HCT116 (cell line): ENCODE measurements at regions not wholly inside any gene's neighbourhood (a gene's known extent, or its start where the extent isn't known, plus 50 kb on each side); places are given as distances from the start of the nearest gene placed in this dataset.

Source experiments
- ATAC-seq: fragments of 200-7000 bp; cut with Tn5 transposase; 2 replicates; pipeline ENCODE4 v1.9.1; 2020; ENCODE audit warnings: mild to moderate bottlenecking, moderate library complexity
- BruUV-seq: library from RNA; stranded (reverse); fragments of 400-500 nt; replicated peaks from 2 replicates; lab custom pipeline; 2021; lab: Mats Ljungman, UMichigan
- CTCF ChIA-PET: fragments of 300-600 bp; sonication (Branson Sonifier 250); formaldehyde crosslinking; loops from one replicate; lab custom pipeline; 2021; ENCODE audit warnings: antibody characterized with exemption; lab: Charles Lee
- POLR2A ChIA-PET: fragments of 300-600, 350-600 bp; sonication (Branson Sonifier 250); formaldehyde crosslinking; loops from one replicate; lab custom pipeline; 2021; ENCODE audit warnings: antibody characterized with exemption; lab: Charles Lee
- RAD21 ChIA-PET, 2 experiments: fragments of 300-600 bp; sonication (Branson Sonifier 250); formaldehyde crosslinking; loops; one replicate each; lab custom pipeline; 2023; ENCODE audit warnings: low total read pairs in 2 of 2; ENCODE audit not compliant: uncharacterized antibody in 2 of 2, unreplicated experiment in 2 of 2, low non-redundant PET in 1 of 2; lab: Charles Lee
- DNase-seq: peaks from one replicate; pipeline ENCODE4 v3.0.0-alpha.2; 2010; ENCODE audit warnings: low read depth, low spot score
- H2AFZ ChIP-seq: fragments of 200-600 bp; shearing (Covaris generic), sonication (generic); 2 replicates; pipeline ENCODE4 v1.6.1; 2017; ENCODE audit warnings: low read depth, mixed run types, mixed read lengths, antibody characterized with exemption, low read length; ENCODE audit not compliant: poor library complexity, severe bottlenecking
- H3K27ac ChIP-seq: 2 replicates; pipeline ENCODE4 v1.5.1; 2012; ENCODE audit warnings: low read depth, low read length
- H3K27me3 ChIP-seq: fragments of 200-600 bp; sonication (generic); 2 replicates; pipeline ENCODE4 v1.6.1; 2016; ENCODE audit warnings: mixed run types, low read length, mixed read lengths; ENCODE audit not compliant: insufficient read depth
- H3K36me3 ChIP-seq, 2 experiments: fragments of 200-500 bp in 1 of 2; fragments of 200-600 bp in 1 of 2; sonication (Bioruptor generic) in 1 of 2; sonication (generic) in 1 of 2; 2 replicates each; pipeline versions ENCODE4 v1.5.1 to v1.6.1; 2014 to 2016; ENCODE audit warnings: low read length in 2 of 2, inconsistent platforms in 1 of 2, mixed read lengths in 1 of 2, mixed run types in 1 of 2; ENCODE audit not compliant: insufficient read depth in 2 of 2, control insufficient read depth in 1 of 2
- H3K4me1 ChIP-seq, 2 experiments: fragments of 200-600 bp in 1 of 2; sonication (generic) in 1 of 2; 2 replicates each; pipeline versions ENCODE4 v1.5.1 to v1.6.1; 2012 to 2017; ENCODE audit warnings: low read length in 2 of 2, inconsistent platforms in 1 of 2, mild to moderate bottlenecking in 1 of 2, mixed read lengths in 1 of 2, mixed run types in 1 of 2, moderate library complexity in 1 of 2; ENCODE audit not compliant: insufficient read depth in 2 of 2, control insufficient read depth in 1 of 2
- H3K4me2 ChIP-seq: fragments of 200-600 bp; sonication (generic); 2 replicates; pipeline ENCODE4 v1.6.1; 2017; ENCODE audit warnings: mixed run types, low read length, mixed read lengths
- H3K4me3 ChIP-seq, 2 experiments: fragments of 200-600 bp in 1 of 2; sonication (generic) in 1 of 2; replicated peaks in 1 of 2; 2 replicates each; pipeline ENCODE4 v1.5.1; 2011 to 2016; ENCODE audit warnings: low read length in 2 of 2, control low read depth in 1 of 2, low read depth in 1 of 2, mild to moderate bottlenecking in 1 of 2, mixed read lengths in 1 of 2, mixed run types in 1 of 2
- H3K79me2 ChIP-seq: fragments of 200-600 bp; sonication (generic); 2 replicates; pipeline ENCODE4 v1.6.1; 2017; ENCODE audit warnings: mild to moderate bottlenecking, mixed run types, low read length, moderate library complexity, mixed read lengths; ENCODE audit not compliant: insufficient read depth
- H3K9ac ChIP-seq: fragments of 200-600 bp; sonication (generic); 2 replicates; pipeline ENCODE4 v1.6.1; 2016; ENCODE audit warnings: low read length, mixed read lengths
- H3K9me2 ChIP-seq: fragments of 200-600 bp; sonication (generic), shearing (Covaris generic); 2 replicates; pipeline ENCODE4 v1.6.1; 2017; ENCODE audit warnings: mixed run types, mild to moderate bottlenecking, moderate library complexity; ENCODE audit not compliant: insufficient read depth
- H3K9me3 ChIP-seq, 2 experiments: fragments of 200-500 bp in 1 of 2; fragments of 200-600 bp in 1 of 2; sonication (Bioruptor generic) in 1 of 2; sonication (generic) in 1 of 2; 2 replicates each; pipeline ENCODE4 v1.6.1; 2014 to 2017; ENCODE audit warnings: low read length in 2 of 2, mixed read lengths in 2 of 2, inconsistent platforms in 1 of 2, low read depth in 1 of 2, mild to moderate bottlenecking in 1 of 2, mixed run types in 1 of 2, moderate library complexity in 1 of 2; ENCODE audit not compliant: control insufficient read depth in 1 of 2, insufficient read depth in 1 of 2
- H4K20me1 ChIP-seq: fragments of 200-600 bp; sonication (generic), shearing (Covaris generic); 2 replicates; pipeline ENCODE4 v1.6.1; 2017; ENCODE audit warnings: mixed run types, mild to moderate bottlenecking, moderate library complexity; ENCODE audit not compliant: insufficient read depth
- CBX3 ChIP-seq: IDR thresholded peaks from 2 replicates; pipeline ENCODE4 v1.6.1; 2012; ENCODE audit warnings: low read depth
- EGR1 ChIP-seq: IDR thresholded peaks from 2 replicates; pipeline ENCODE4 v1.6.1; 2012; ENCODE audit warnings: low read depth
- ELF1 ChIP-seq: IDR thresholded peaks from 2 replicates; pipeline ENCODE4 v1.6.1; 2012; ENCODE audit warnings: low read depth, borderline replicate concordance
- EZH2 ChIP-seq: fragments of 200-600 bp; sonication (generic); IDR thresholded peaks from 2 replicates; pipeline ENCODE4 v1.6.1; 2017; ENCODE audit warnings: antibody characterized with exemption, mixed run types
- EZH2phosphoT487 ChIP-seq: fragments of 200-600 bp; IDR thresholded peaks from 2 replicates; pipeline ENCODE4 v1.6.1; 2018; ENCODE audit warnings: antibody characterized with exemption, borderline replicate concordance
- FOSL1 ChIP-seq: IDR thresholded peaks from 2 replicates; pipeline ENCODE4 v1.6.1; 2012; ENCODE audit warnings: low read depth
- POLR2AphosphoS5 ChIP-seq: IDR thresholded peaks from 2 replicates; pipeline ENCODE4 v1.6.1; 2011; ENCODE audit warnings: mild to moderate bottlenecking, low read depth, low read length, moderate library complexity
- RAD21 ChIP-seq: IDR thresholded peaks from 2 replicates; pipeline ENCODE4 v1.6.1; 2012; ENCODE audit warnings: low read depth, mild to moderate bottlenecking
- SIN3A ChIP-seq: IDR thresholded peaks from 2 replicates; pipeline ENCODE4 v1.6.1; 2012; ENCODE audit warnings: low read depth
- SP1 ChIP-seq: IDR thresholded peaks from 2 replicates; pipeline ENCODE4 v1.6.1; 2012; ENCODE audit warnings: low read depth
- TCF7L2 ChIP-seq: IDR thresholded peaks from 2 replicates; pipeline ENCODE4 v1.7.0; 2011; ENCODE audit warnings: borderline replicate concordance, inconsistent platforms; ENCODE audit not compliant: insufficient read depth, insufficient read length; ENCODE audit errors: extremely low read depth
- ZFX ChIP-seq: fragments of 450-650 bp; IDR thresholded peaks from 2 replicates; pipeline ENCODE4 v1.6.1; 2017
- ZNF274 ChIP-seq: fragments of 200-500 bp; sonication (Bioruptor generic); IDR thresholded peaks from 2 replicates; pipeline ENCODE4 v1.6.1; 2014; ENCODE audit warnings: mild to moderate bottlenecking, low read depth, low read length, inconsistent platforms
- intact Hi-C: fragments of 100-400 bp; cut with micrococcal nuclease; formaldehyde crosslinking; loops from 2 replicates; pipeline ENCODE4 v1.10.0; 2022
- TF ChIP-seq, protein P1 (sequence below), 3 experiments: fragments of 200-600 bp in 1 of 3; sonication (generic) in 1 of 3; IDR thresholded peaks in 2 of 3; conservative IDR thresholded peaks in 1 of 3; 2 replicates each; pipeline ENCODE4 v1.5.1; 2012 to 2017; ENCODE audit warnings: low read depth in 2 of 3, low read length in 2 of 3, antibody characterized with exemption in 1 of 3, borderline replicate concordance in 1 of 3, control low read depth in 1 of 3, mild to moderate bottlenecking in 1 of 3, mixed read lengths in 1 of 3, mixed run types in 1 of 3, moderate library complexity in 1 of 3; ENCODE audit not compliant: insufficient read depth in 1 of 3
- TF ChIP-seq, protein P2 (sequence below): IDR thresholded peaks from 2 replicates; pipeline ENCODE4 v1.6.1; 2012
- TF ChIP-seq, protein P3 (sequence below): IDR thresholded peaks from 2 replicates; pipeline ENCODE4 v1.6.1; 2012
- TF ChIP-seq, protein P4 (sequence below): IDR thresholded peaks from 2 replicates; pipeline ENCODE4 v1.6.1; 2012; ENCODE audit warnings: low read depth

DNA sequence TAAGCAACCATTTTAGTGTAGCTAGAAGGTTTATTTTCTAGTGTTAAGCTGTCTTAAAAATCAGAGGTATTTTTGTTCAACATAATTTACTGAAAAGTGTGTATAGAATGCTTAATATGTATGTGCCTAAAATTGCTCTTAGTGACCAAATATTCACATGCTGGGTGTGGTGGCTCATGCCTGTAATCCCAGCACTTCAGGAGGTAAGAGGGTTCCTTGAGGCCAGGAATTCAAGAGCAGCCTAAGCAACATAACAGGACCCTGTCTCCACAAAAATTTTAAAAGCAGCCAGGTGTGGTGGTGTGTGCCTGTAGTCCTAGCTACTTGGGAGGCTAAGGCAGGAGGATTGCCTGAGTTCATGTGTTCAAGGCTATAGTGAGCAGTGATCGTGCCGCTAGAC, 120.9 kb upstream of the FRY start:
- BruUV-seq = no TSS peak
- Histone ChIP-seq H3K27ac (no peak overlapping the region), H3K27me3 (peaks cover 16% of the 10 kb centered on the region), H4K20me1 (no peaks in the 10 kb centered on the region), H3K9me3 (no peaks in the 10 kb centered on the region), H3K36me3 (no peaks in the 10 kb centered on the region), H3K79me2 (no peaks in the 10 kb centered on the region), H3K4me3 (no peak overlapping the region), H3K4me2 (no peak overlapping the region), H2AFZ (no peak overlapping the region), H3K4me1 (no peaks in the 10 kb centered on the region), H3K9me2 (no peaks in the 10 kb centered on the region), H3K9ac (no peak overlapping the region)
- intact Hi-C loops = loop anchor here (1.0 kb wide), 2 partner anchors 400 to 671 kb away; no protein-coding TSS in a partner anchor
- POLR2A ChIA-PET = interaction anchor here (1.1 kb wide), 1 partner anchor 670 kb away, joined by 3 read pairs; no protein-coding TSS in a partner anchor
- no peak for ATAC-seq
- TF ChIP-seq FOSL1 = no peak
- TF ChIP-seq TCF7L2 = no peak
- no peak for TF ChIP-seq RAD21
- TF ChIP-seq SP1 = no peak
- TF ChIP-seq POLR2AphosphoS5 = no peak
- TF ChIP-seq SIN3A = no peak
- no peak for TF ChIP-seq ZFX
- TF ChIP-seq, protein P1, sequence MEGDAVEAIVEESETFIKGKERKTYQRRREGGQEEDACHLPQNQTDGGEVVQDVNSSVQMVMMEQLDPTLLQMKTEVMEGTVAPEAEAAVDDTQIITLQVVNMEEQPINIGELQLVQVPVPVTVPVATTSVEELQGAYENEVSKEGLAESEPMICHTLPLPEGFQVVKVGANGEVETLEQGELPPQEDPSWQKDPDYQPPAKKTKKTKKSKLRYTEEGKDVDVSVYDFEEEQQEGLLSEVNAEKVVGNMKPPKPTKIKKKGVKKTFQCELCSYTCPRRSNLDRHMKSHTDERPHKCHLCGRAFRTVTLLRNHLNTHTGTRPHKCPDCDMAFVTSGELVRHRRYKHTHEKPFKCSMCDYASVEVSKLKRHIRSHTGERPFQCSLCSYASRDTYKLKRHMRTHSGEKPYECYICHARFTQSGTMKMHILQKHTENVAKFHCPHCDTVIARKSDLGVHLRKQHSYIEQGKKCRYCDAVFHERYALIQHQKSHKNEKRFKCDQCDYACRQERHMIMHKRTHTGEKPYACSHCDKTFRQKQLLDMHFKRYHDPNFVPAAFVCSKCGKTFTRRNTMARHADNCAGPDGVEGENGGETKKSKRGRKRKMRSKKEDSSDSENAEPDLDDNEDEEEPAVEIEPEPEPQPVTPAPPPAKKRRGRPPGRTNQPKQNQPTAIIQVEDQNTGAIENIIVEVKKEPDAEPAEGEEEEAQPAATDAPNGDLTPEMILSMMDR (IDR thresholded peaks at IDR 0.05 in 2 of 3, conservative IDR thresholded peaks at IDR 0.05 in 1 of 3; ENCODE audit: borderline replicate concordance in 1 of 3, insufficient read depth in 1 of 3, low read depth in 2 of 3, low read length in 2 of 3) = no peak
- TF ChIP-seq, protein P2, sequence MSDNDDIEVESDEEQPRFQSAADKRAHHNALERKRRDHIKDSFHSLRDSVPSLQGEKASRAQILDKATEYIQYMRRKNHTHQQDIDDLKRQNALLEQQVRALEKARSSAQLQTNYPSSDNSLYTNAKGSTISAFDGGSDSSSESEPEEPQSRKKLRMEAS = no peak
- no peak for TF ChIP-seq EGR1
- TF ChIP-seq, protein P3, sequence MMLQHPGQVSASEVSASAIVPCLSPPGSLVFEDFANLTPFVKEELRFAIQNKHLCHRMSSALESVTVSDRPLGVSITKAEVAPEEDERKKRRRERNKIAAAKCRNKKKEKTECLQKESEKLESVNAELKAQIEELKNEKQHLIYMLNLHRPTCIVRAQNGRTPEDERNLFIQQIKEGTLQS = no peak
- TF ChIP-seq, protein P4, sequence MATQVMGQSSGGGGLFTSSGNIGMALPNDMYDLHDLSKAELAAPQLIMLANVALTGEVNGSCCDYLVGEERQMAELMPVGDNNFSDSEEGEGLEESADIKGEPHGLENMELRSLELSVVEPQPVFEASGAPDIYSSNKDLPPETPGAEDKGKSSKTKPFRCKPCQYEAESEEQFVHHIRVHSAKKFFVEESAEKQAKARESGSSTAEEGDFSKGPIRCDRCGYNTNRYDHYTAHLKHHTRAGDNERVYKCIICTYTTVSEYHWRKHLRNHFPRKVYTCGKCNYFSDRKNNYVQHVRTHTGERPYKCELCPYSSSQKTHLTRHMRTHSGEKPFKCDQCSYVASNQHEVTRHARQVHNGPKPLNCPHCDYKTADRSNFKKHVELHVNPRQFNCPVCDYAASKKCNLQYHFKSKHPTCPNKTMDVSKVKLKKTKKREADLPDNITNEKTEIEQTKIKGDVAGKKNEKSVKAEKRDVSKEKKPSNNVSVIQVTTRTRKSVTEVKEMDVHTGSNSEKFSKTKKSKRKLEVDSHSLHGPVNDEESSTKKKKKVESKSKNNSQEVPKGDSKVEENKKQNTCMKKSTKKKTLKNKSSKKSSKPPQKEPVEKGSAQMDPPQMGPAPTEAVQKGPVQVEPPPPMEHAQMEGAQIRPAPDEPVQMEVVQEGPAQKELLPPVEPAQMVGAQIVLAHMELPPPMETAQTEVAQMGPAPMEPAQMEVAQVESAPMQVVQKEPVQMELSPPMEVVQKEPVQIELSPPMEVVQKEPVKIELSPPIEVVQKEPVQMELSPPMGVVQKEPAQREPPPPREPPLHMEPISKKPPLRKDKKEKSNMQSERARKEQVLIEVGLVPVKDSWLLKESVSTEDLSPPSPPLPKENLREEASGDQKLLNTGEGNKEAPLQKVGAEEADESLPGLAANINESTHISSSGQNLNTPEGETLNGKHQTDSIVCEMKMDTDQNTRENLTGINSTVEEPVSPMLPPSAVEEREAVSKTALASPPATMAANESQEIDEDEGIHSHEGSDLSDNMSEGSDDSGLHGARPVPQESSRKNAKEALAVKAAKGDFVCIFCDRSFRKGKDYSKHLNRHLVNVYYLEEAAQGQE = no peak
- TF ChIP-seq EZH2 = no peak
- TF ChIP-seq EZH2phosphoT487 = no peak
- TF ChIP-seq CBX3 = no peak
- TF ChIP-seq ZNF274 = no peak
- no peak for TF ChIP-seq ELF1
- CTCF ChIA-PET = interaction anchor here (0.6 to 2.3 kb wide), 47 partner anchors 9 to 1001 kb away, joined by 3 to 81 read pairs (median 5); partner anchors contain the start of genes BRCA2, FRY, PDS5B and ZAR1L
- RAD21 ChIA-PET = interaction anchor here (1.1 to 1.4 kb wide), 5 partner anchors 254 to 671 kb away, joined by 3 to 6 read pairs (median 4); no protein-coding TSS in a partner anchor
- DNase-seq = no peak
